Lower leg skin (tissue), 3 donors: ENCODE measurements at regions not wholly inside any gene's neighbourhood (a gene's known extent, or its start where the extent isn't known, plus 50 kb on each side); places are given as distances from the start of the nearest gene placed in this dataset.

ENCODE experiments used
- POLR2A ChIP-seq, 2 donors: fragments of 450-650 bp; IDR thresholded peaks; one replicate each; pipeline ENCODE4 v1.6.1; 2016 to 2017; ENCODE audit warnings: antibody characterized with exemption in 2 of 2, mild to moderate bottlenecking in 1 of 2, moderate library complexity in 1 of 2
- TF ChIP-seq, protein P1 (sequence below), 3 donors: fragments of 450-650 bp; IDR thresholded peaks; one replicate each; pipeline ENCODE4 v1.5.1; 2016; ENCODE audit warnings: antibody characterized with exemption in 3 of 3, mild to moderate bottlenecking in 3 of 3, moderate library complexity in 2 of 3

DNA sequence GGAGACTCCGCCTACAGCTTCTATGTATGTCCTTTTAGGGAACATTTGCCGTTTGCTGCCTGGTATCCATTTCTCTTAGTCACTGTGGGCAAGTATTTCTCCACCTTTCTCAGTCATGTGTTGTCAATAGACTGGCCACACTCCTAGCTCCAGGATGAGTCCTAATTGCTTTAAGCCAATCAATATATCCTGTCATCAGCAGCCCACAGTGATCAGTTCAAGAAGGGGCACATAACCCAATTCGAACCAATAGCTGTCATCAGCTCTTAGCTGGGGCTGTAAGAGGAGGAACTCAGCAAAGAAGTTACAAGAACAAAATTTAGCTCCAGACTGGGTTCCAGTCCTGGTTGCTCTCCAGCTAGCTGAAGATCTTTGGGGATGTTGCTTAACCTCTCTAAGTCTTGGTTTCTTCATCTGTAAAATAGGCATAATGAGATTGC is 70.7 kb upstream of the MAN2A1 start:
- TF ChIP-seq, protein P1, sequence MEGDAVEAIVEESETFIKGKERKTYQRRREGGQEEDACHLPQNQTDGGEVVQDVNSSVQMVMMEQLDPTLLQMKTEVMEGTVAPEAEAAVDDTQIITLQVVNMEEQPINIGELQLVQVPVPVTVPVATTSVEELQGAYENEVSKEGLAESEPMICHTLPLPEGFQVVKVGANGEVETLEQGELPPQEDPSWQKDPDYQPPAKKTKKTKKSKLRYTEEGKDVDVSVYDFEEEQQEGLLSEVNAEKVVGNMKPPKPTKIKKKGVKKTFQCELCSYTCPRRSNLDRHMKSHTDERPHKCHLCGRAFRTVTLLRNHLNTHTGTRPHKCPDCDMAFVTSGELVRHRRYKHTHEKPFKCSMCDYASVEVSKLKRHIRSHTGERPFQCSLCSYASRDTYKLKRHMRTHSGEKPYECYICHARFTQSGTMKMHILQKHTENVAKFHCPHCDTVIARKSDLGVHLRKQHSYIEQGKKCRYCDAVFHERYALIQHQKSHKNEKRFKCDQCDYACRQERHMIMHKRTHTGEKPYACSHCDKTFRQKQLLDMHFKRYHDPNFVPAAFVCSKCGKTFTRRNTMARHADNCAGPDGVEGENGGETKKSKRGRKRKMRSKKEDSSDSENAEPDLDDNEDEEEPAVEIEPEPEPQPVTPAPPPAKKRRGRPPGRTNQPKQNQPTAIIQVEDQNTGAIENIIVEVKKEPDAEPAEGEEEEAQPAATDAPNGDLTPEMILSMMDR (IDR thresholded peaks at IDR 0.05): no peak
- TF ChIP-seq POLR2A (IDR thresholded peaks at IDR 0.05): no peak
